Endothelial cell of umbilical vein (primary cell): ENCODE measurements at regions not wholly inside any gene's neighbourhood (a gene's known extent, or its start where the extent isn't known, plus 50 kb on each side); places are given as distances from the start of the nearest gene placed in this dataset.

Experiments used
- BruUV-seq: library from RNA; stranded (reverse); fragments of 400-500 nt; replicated peaks from 2 replicates; lab custom pipeline; 2021; lab: Mats Ljungman, UMichigan
- CTCF ChIA-PET: fragments of 300-600, 350-600 bp; sonication (Branson Sonifier 250); formaldehyde crosslinking; loops from one replicate; lab custom pipeline; 2021; ENCODE audit warnings: antibody characterized with exemption, inconsistent platforms; lab: Charles Lee
- POLR2A ChIA-PET: fragments of 300-600, 350-600 bp; sonication (Branson Sonifier 250); formaldehyde crosslinking; loops from one replicate; lab custom pipeline; 2021; ENCODE audit warnings: antibody characterized with exemption, inconsistent platforms; lab: Charles Lee
- DNase-seq: peaks from one replicate; pipeline ENCODE4 v3.0.0-alpha.2; 2011; ENCODE audit warnings: low read depth, low spot score
- FAIRE-seq: peaks from 2 replicates; lab custom pipeline; 2011; peaks lifted over from hg19 to GRCh38; lab: Jason Lieb, UNC
- H2AFZ ChIP-seq: 2 replicates; pipeline ENCODE4 v1.6.0; 2012; ENCODE audit warnings: low read depth, low read length, control low read depth, inconsistent platforms
- H3K27ac ChIP-seq: 2 replicates; pipeline ENCODE4 v1.5.1; 2011; ENCODE audit warnings: low read depth, mild to moderate bottlenecking, control low read depth, low read length, moderate library complexity; ENCODE audit not compliant: insufficient read depth
- H3K27me3 ChIP-seq, 2 experiments: 2 replicates each; pipeline versions ENCODE4 v1.6.0 to v1.6.1; 2011; ENCODE audit warnings: low read length in 2 of 2, mixed read lengths in 1 of 2; ENCODE audit not compliant: control insufficient read depth in 2 of 2, insufficient read depth in 2 of 2
- H3K36me3 ChIP-seq, 2 experiments: 2 replicates in 1 of 2; 3 replicates in 1 of 2; pipeline ENCODE4 v1.5.1; 2011; ENCODE audit warnings: low read length in 2 of 2, mild to moderate bottlenecking in 1 of 2, moderate library complexity in 1 of 2; ENCODE audit not compliant: control insufficient read depth in 2 of 2, insufficient read depth in 2 of 2; ENCODE audit errors: extremely low read depth in 1 of 2
- H3K4me1 ChIP-seq: 3 replicates; pipeline ENCODE4 v1.5.1; 2011; ENCODE audit warnings: mild to moderate bottlenecking, low read length; ENCODE audit not compliant: control insufficient read depth, insufficient read depth; ENCODE audit errors: extremely low read depth
- H3K4me2 ChIP-seq: 2 replicates; pipeline ENCODE4 v1.6.1; 2011; ENCODE audit warnings: low read length, control low read depth, mixed read lengths; ENCODE audit not compliant: insufficient read depth
- H3K4me3 ChIP-seq, 3 experiments: fragments of 200-600 bp in 1 of 3; sonication (generic), shearing (Covaris generic) in 1 of 3; replicated peaks in 1 of 3; 2 replicates each; pipeline ENCODE4 v1.5.1; 2011 to 2016; ENCODE audit warnings: control low read depth in 3 of 3, low read length in 3 of 3, mild to moderate bottlenecking in 2 of 3, inconsistent platforms in 1 of 3, low read depth in 1 of 3, moderate library complexity in 1 of 3; ENCODE audit not compliant: insufficient read depth in 1 of 3
- H3K79me2 ChIP-seq: 2 replicates; pipeline ENCODE4 v1.6.0; 2012; ENCODE audit warnings: low read length, inconsistent platforms; ENCODE audit not compliant: control insufficient read depth, insufficient read depth
- H3K9ac ChIP-seq: replicated peaks from 2 replicates; pipeline ENCODE3; 2011; ENCODE audit warnings: low read length, control low read depth; ENCODE audit not compliant: insufficient read depth; ENCODE audit errors: extremely low read depth
- H3K9me1 ChIP-seq: replicated peaks from 3 replicates; pipeline ENCODE4 v1.6.0; 2011; ENCODE audit warnings: mild to moderate bottlenecking, low read length; ENCODE audit not compliant: control insufficient read depth, insufficient read depth; ENCODE audit errors: extremely low read depth
- H3K9me3 ChIP-seq: replicated peaks from 2 replicates; pipeline ENCODE4 v1.5.1; 2012; ENCODE audit warnings: low read length, inconsistent platforms; ENCODE audit not compliant: control insufficient read depth, insufficient read depth
- H4K20me1 ChIP-seq: replicated peaks from 2 replicates; pipeline ENCODE3; 2011; ENCODE audit warnings: mild to moderate bottlenecking, low read length; ENCODE audit not compliant: control insufficient read depth, insufficient read depth; ENCODE audit errors: extremely low read depth
- EZH2 ChIP-seq: IDR thresholded peaks from 2 replicates; pipeline ENCODE4 v1.6.1; 2012; ENCODE audit warnings: borderline replicate concordance, low read depth, mild to moderate bottlenecking, moderate library complexity, low read length, inconsistent platforms; ENCODE audit not compliant: severe bottlenecking
- FOS ChIP-seq: IDR thresholded peaks from 2 replicates; pipeline ENCODE4 v1.6.1; 2011; ENCODE audit warnings: mild to moderate bottlenecking, low read length, moderate library complexity, borderline replicate concordance; ENCODE audit not compliant: insufficient read depth
- GATA2 ChIP-seq: IDR thresholded peaks from 2 replicates; pipeline ENCODE4 v1.7.0; 2011; ENCODE audit warnings: low read depth, mild to moderate bottlenecking, moderate library complexity, mixed read lengths, low read length; ENCODE audit not compliant: insufficient read length, insufficient read depth
- JUN ChIP-seq: IDR thresholded peaks from 2 replicates; pipeline ENCODE4 v1.6.1; 2011; ENCODE audit warnings: borderline replicate concordance, low read depth; ENCODE audit not compliant: insufficient read length, insufficient read depth
- MAX ChIP-seq: IDR thresholded peaks from 2 replicates; pipeline ENCODE4 v1.6.1; 2011; ENCODE audit not compliant: insufficient read depth, insufficient read length
- MYC ChIP-seq: IDR thresholded peaks from one replicate; pipeline ENCODE4 v1.6.1; 2011; ENCODE audit warnings: mild to moderate bottlenecking, low read depth, low read length
- POLR2A ChIP-seq: IDR thresholded peaks from 2 replicates; pipeline ENCODE4 v1.6.1; 2012; ENCODE audit warnings: low read depth, mild to moderate bottlenecking, control low read depth, low read length
- POLR2AphosphoS5 ChIP-seq: IDR thresholded peaks from 2 replicates; pipeline ENCODE4 v1.6.1; 2012; ENCODE audit warnings: low read depth, mild to moderate bottlenecking, control low read depth, low read length, moderate library complexity; ENCODE audit not compliant: insufficient read depth
- dilution Hi-C: fragments of 300-500 bp; cut with MboI; formaldehyde crosslinking; loops from one replicate; pipeline ENCODE4 v1.15.0; 2019; ENCODE audit warnings: low sequenced_read_pairs; ENCODE audit not compliant: extremely low pct_ligation_motif_present
- intact Hi-C: fragments of 100-400 bp; cut with micrococcal nuclease; formaldehyde crosslinking; loops from one replicate; pipeline ENCODE4 v1.10.0; 2022
- TF ChIP-seq, protein P1 (sequence below), 2 donors: IDR thresholded peaks; 1 replicate in 1 of 2; 2 replicates in 1 of 2; pipeline ENCODE4 v1.5.1; 2011; ENCODE audit warnings: low read length in 2 of 2, mild to moderate bottlenecking in 2 of 2, moderate library complexity in 2 of 2, control low read depth in 1 of 2, inconsistent platforms in 1 of 2, low read depth in 1 of 2; ENCODE audit not compliant: insufficient read depth in 1 of 2; ENCODE audit errors: extremely low read depth in 1 of 2

GRCh38 chr3:80734920-80735319, 967.1 kb upstream of the ROBO1 start:
- POLR2A ChIA-PET: no interaction called here
- intact Hi-C loops: no loop called here
- H3K9ac ChIP-seq: peak overlapping the region; percentile 39
- BruUV-seq: no TSS peak
- FAIRE-seq (no peak), DNase-seq (no peak)
- H3K79me2 ChIP-seq: no peaks in the 10 kb centered on the region
- H3K4me3 ChIP-seq: no peak overlapping the region
- H2AFZ ChIP-seq: peak overlapping the region; percentile 16
- peak overlapping the region; percentile 35 for H3K4me2 ChIP-seq
- no peaks in the 10 kb centered on the region for H3K9me1 ChIP-seq
- CTCF ChIA-PET: interaction anchor here (1.2 to 1.6 kb wide), 3 partner anchors 12 to 1213 kb away, joined by 3 read pairs; no protein-coding TSS in a partner anchor
- H3K27ac ChIP-seq: peak overlapping the region; percentile 98
- no peaks in the 10 kb centered on the region for H3K36me3 ChIP-seq
- H3K4me1 ChIP-seq: peaks cover 47% of the 10 kb centered on the region
- H3K9me3 ChIP-seq: no peaks in the 10 kb centered on the region
- no peaks in the 10 kb centered on the region for H3K27me3 ChIP-seq
- dilution Hi-C loops: no loop called here
- H4K20me1 ChIP-seq: no peaks in the 10 kb centered on the region
- TF ChIP-seq EZH2 (no peak), POLR2A (no peak), JUN (no peak), FOS (no peak), MAX (no peak), GATA2 (no peak), MYC (no peak), POLR2AphosphoS5 (no peak)
- TF ChIP-seq, protein P1, sequence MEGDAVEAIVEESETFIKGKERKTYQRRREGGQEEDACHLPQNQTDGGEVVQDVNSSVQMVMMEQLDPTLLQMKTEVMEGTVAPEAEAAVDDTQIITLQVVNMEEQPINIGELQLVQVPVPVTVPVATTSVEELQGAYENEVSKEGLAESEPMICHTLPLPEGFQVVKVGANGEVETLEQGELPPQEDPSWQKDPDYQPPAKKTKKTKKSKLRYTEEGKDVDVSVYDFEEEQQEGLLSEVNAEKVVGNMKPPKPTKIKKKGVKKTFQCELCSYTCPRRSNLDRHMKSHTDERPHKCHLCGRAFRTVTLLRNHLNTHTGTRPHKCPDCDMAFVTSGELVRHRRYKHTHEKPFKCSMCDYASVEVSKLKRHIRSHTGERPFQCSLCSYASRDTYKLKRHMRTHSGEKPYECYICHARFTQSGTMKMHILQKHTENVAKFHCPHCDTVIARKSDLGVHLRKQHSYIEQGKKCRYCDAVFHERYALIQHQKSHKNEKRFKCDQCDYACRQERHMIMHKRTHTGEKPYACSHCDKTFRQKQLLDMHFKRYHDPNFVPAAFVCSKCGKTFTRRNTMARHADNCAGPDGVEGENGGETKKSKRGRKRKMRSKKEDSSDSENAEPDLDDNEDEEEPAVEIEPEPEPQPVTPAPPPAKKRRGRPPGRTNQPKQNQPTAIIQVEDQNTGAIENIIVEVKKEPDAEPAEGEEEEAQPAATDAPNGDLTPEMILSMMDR (IDR thresholded peaks at IDR 0.05; ENCODE audit: extremely low read depth in 1 of 2, insufficient read depth in 1 of 2, low read depth in 1 of 2, low read length in 2 of 2): no peak
